Endothelial cell of umbilical vein (primary cell): ENCODE measurements at regions not wholly inside any gene's neighbourhood (a gene's known extent, or its start where the extent isn't known, plus 50 kb on each side); places are given as distances from the start of the nearest gene placed in this dataset.

Experiments
- BruUV-seq: library from RNA; stranded (reverse); fragments of 400-500 nt; replicated peaks from 2 replicates; lab custom pipeline; 2021; lab: Mats Ljungman, UMichigan
- CTCF ChIA-PET: fragments of 300-600, 350-600 bp; sonication (Branson Sonifier 250); formaldehyde crosslinking; loops from one replicate; lab custom pipeline; 2021; ENCODE audit warnings: antibody characterized with exemption, inconsistent platforms; lab: Charles Lee
- POLR2A ChIA-PET: fragments of 300-600, 350-600 bp; sonication (Branson Sonifier 250); formaldehyde crosslinking; loops from one replicate; lab custom pipeline; 2021; ENCODE audit warnings: antibody characterized with exemption, inconsistent platforms; lab: Charles Lee
- DNase-seq: peaks from one replicate; pipeline ENCODE4 v3.0.0-alpha.2; 2011; ENCODE audit warnings: low read depth, low spot score
- FAIRE-seq: peaks from 2 replicates; lab custom pipeline; 2011; peaks lifted over from hg19 to GRCh38; lab: Jason Lieb, UNC
- H2AFZ ChIP-seq: 2 replicates; pipeline ENCODE4 v1.6.0; 2012; ENCODE audit warnings: low read depth, low read length, control low read depth, inconsistent platforms
- H3K27ac ChIP-seq: 2 replicates; pipeline ENCODE4 v1.5.1; 2011; ENCODE audit warnings: low read depth, mild to moderate bottlenecking, control low read depth, low read length, moderate library complexity; ENCODE audit not compliant: insufficient read depth
- H3K27me3 ChIP-seq, 2 experiments: 2 replicates each; pipeline versions ENCODE4 v1.6.0 to v1.6.1; 2011; ENCODE audit warnings: low read length in 2 of 2, mixed read lengths in 1 of 2; ENCODE audit not compliant: control insufficient read depth in 2 of 2, insufficient read depth in 2 of 2
- H3K36me3 ChIP-seq, 2 experiments: 2 replicates in 1 of 2; 3 replicates in 1 of 2; pipeline ENCODE4 v1.5.1; 2011; ENCODE audit warnings: low read length in 2 of 2, mild to moderate bottlenecking in 1 of 2, moderate library complexity in 1 of 2; ENCODE audit not compliant: control insufficient read depth in 2 of 2, insufficient read depth in 2 of 2; ENCODE audit errors: extremely low read depth in 1 of 2
- H3K4me1 ChIP-seq: 3 replicates; pipeline ENCODE4 v1.5.1; 2011; ENCODE audit warnings: mild to moderate bottlenecking, low read length; ENCODE audit not compliant: control insufficient read depth, insufficient read depth; ENCODE audit errors: extremely low read depth
- H3K4me2 ChIP-seq: 2 replicates; pipeline ENCODE4 v1.6.1; 2011; ENCODE audit warnings: low read length, control low read depth, mixed read lengths; ENCODE audit not compliant: insufficient read depth
- H3K4me3 ChIP-seq, 3 experiments: fragments of 200-600 bp in 1 of 3; sonication (generic), shearing (Covaris generic) in 1 of 3; replicated peaks in 1 of 3; 2 replicates each; pipeline ENCODE4 v1.5.1; 2011 to 2016; ENCODE audit warnings: control low read depth in 3 of 3, low read length in 3 of 3, mild to moderate bottlenecking in 2 of 3, inconsistent platforms in 1 of 3, low read depth in 1 of 3, moderate library complexity in 1 of 3; ENCODE audit not compliant: insufficient read depth in 1 of 3
- H3K79me2 ChIP-seq: 2 replicates; pipeline ENCODE4 v1.6.0; 2012; ENCODE audit warnings: low read length, inconsistent platforms; ENCODE audit not compliant: control insufficient read depth, insufficient read depth
- H3K9ac ChIP-seq: replicated peaks from 2 replicates; pipeline ENCODE3; 2011; ENCODE audit warnings: low read length, control low read depth; ENCODE audit not compliant: insufficient read depth; ENCODE audit errors: extremely low read depth
- H3K9me1 ChIP-seq: replicated peaks from 3 replicates; pipeline ENCODE4 v1.6.0; 2011; ENCODE audit warnings: mild to moderate bottlenecking, low read length; ENCODE audit not compliant: control insufficient read depth, insufficient read depth; ENCODE audit errors: extremely low read depth
- H3K9me3 ChIP-seq: replicated peaks from 2 replicates; pipeline ENCODE4 v1.5.1; 2012; ENCODE audit warnings: low read length, inconsistent platforms; ENCODE audit not compliant: control insufficient read depth, insufficient read depth
- H4K20me1 ChIP-seq: replicated peaks from 2 replicates; pipeline ENCODE3; 2011; ENCODE audit warnings: mild to moderate bottlenecking, low read length; ENCODE audit not compliant: control insufficient read depth, insufficient read depth; ENCODE audit errors: extremely low read depth
- FOS ChIP-seq: IDR thresholded peaks from 2 replicates; pipeline ENCODE4 v1.6.1; 2011; ENCODE audit warnings: mild to moderate bottlenecking, low read length, moderate library complexity, borderline replicate concordance; ENCODE audit not compliant: insufficient read depth
- JUN ChIP-seq: IDR thresholded peaks from 2 replicates; pipeline ENCODE4 v1.6.1; 2011; ENCODE audit warnings: borderline replicate concordance, low read depth; ENCODE audit not compliant: insufficient read length, insufficient read depth
- MYC ChIP-seq: IDR thresholded peaks from one replicate; pipeline ENCODE4 v1.6.1; 2011; ENCODE audit warnings: mild to moderate bottlenecking, low read depth, low read length
- POLR2A ChIP-seq: IDR thresholded peaks from 2 replicates; pipeline ENCODE4 v1.6.1; 2012; ENCODE audit warnings: low read depth, mild to moderate bottlenecking, control low read depth, low read length
- POLR2AphosphoS5 ChIP-seq: IDR thresholded peaks from 2 replicates; pipeline ENCODE4 v1.6.1; 2012; ENCODE audit warnings: low read depth, mild to moderate bottlenecking, control low read depth, low read length, moderate library complexity; ENCODE audit not compliant: insufficient read depth
- dilution Hi-C: fragments of 300-500 bp; cut with MboI; formaldehyde crosslinking; loops from one replicate; pipeline ENCODE4 v1.15.0; 2019; ENCODE audit warnings: low sequenced_read_pairs; ENCODE audit not compliant: extremely low pct_ligation_motif_present
- intact Hi-C: fragments of 100-400 bp; cut with micrococcal nuclease; formaldehyde crosslinking; loops from one replicate; pipeline ENCODE4 v1.10.0; 2022

GRCh38 chr10:42999385-43000020 is 77.4 kb upstream of the RET start:
- no peak overlapping the region for H2AFZ ChIP-seq
- CTCF ChIA-PET, result no interaction called here
- FAIRE-seq (no peak), DNase-seq (no peak)
- no peaks in the 10 kb centered on the region for H3K79me2 ChIP-seq
- no peak overlapping the region for H3K4me2 ChIP-seq
- H3K9me3 ChIP-seq, result no peaks in the 10 kb centered on the region
- H3K27ac ChIP-seq, result no peak overlapping the region
- no TSS peak for BruUV-seq
- no peaks in the 10 kb centered on the region for H4K20me1 ChIP-seq
- H3K36me3 ChIP-seq, result no peaks in the 10 kb centered on the region
- dilution Hi-C loops, result no loop called here
- intact Hi-C loops, result no loop called here
- no peaks in the 10 kb centered on the region for H3K4me1 ChIP-seq
- no peak overlapping the region for H3K4me3 ChIP-seq
- no peak for TF ChIP-seq MYC
- TF ChIP-seq FOS, result no peak
- no peak for TF ChIP-seq JUN
- no peak for TF ChIP-seq POLR2A
- TF ChIP-seq POLR2AphosphoS5, result no peak
- no peaks in the 10 kb centered on the region for H3K9me1 ChIP-seq
- H3K27me3 ChIP-seq, result no peaks in the 10 kb centered on the region
- no peak overlapping the region for H3K9ac ChIP-seq
- POLR2A ChIA-PET, result no interaction called here

DNA sequence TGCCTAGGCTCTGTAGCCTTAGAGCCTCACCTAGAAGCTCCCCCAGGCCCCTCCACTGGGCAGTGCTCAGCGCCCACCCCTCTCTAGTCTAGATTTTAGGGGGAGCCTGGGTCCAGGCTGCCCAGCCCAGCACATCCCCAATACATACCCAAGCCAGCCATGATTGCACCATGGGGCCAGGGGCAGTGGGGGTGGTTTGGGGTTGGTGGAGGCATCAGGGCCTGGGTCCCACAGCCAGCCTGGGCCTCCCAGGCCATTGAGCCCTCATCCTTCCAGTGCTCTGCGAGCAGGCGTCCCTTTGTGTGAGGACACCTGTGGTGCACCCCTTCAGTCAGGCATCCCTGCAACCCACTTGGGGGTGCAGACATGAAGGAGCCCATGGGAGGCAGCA is 76.9 kb upstream of the RET start:
- Histone ChIP-seq H3K4me1 (no peaks in the 10 kb centered on the region), H3K36me3 (no peaks in the 10 kb centered on the region), H2AFZ (no peak overlapping the region), H3K79me2 (no peaks in the 10 kb centered on the region), H3K27me3 (no peaks in the 10 kb centered on the region), H3K4me3 (no peak overlapping the region), H3K9me3 (no peaks in the 10 kb centered on the region), H3K9ac (no peak overlapping the region), H3K9me1 (no peaks in the 10 kb centered on the region), H3K27ac (no peak overlapping the region), H3K4me2 (no peak overlapping the region), H4K20me1 (no peaks in the 10 kb centered on the region)
- ChIA-PET POLR2A (no interaction called here), CTCF (no interaction called here)
- no TSS peak for BruUV-seq
- dilution Hi-C loops, result no loop called here
- TF ChIP-seq POLR2A (no peak), POLR2AphosphoS5 (no peak)
- FAIRE-seq, result no peak
- intact Hi-C loops, result no loop called here
- DNase-seq, result no peak
